Stomach (tissue), 4 donors: ENCODE measurements at regions not wholly inside any gene's neighbourhood (a gene's known extent, or its start where the extent isn't known, plus 50 kb on each side); places are given as distances from the start of the nearest gene placed in this dataset.

Source experiments
- EP300 ChIP-seq: sonication (generic); formaldehyde crosslinking; IDR thresholded peaks from one replicate; pipeline ENCODE4 v1.6.1; 2017; ENCODE audit warnings: antibody characterized with exemption
- POLR2A ChIP-seq, 4 donors: fragments of 450-650 bp; IDR thresholded peaks; one replicate each; pipeline ENCODE4 v1.6.1; 2016; ENCODE audit warnings: antibody characterized with exemption in 4 of 4, control low read depth in 2 of 4, mild to moderate bottlenecking in 1 of 4, moderate library complexity in 1 of 4
- POLR2AphosphoS5 ChIP-seq, 3 donors: sonication (generic); formaldehyde crosslinking; IDR thresholded peaks; one replicate each; pipeline ENCODE4 v1.6.1; 2016; ENCODE audit warnings: antibody characterized with exemption in 3 of 3
- TF ChIP-seq, protein P1 (sequence below), 7 experiments: fragments of 450-650 bp in 4 of 7; fragments of 200-600 bp in 3 of 7; sonication (generic) in 3 of 7; IDR thresholded peaks; one replicate each; pipeline ENCODE4 v1.5.1; 2016 to 2019; ENCODE audit warnings: antibody characterized with exemption in 7 of 7, control low read depth in 2 of 7, mild to moderate bottlenecking in 1 of 7

DNA sequence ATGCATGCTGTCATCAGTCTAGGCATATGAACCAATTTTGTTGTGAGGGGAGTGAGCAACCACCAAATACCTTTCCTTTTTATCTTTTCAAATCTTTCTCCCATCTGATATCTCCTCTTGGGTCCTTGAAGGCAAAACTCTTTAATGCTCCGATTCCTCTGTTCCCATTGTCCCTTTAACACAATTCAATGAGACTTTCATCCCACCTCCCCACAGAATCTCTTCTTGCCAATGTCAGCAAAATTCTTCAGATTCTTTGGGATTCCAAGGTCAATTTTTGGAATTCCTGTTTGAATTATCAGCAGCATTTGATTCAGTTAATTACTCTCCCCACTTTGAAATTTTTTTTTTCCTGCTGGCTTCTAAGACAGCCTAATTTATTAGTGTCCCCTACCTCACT, 232.7 kb downstream of the COX7B2 start:
- TF ChIP-seq POLR2A (IDR thresholded peaks at IDR 0.05) (no peak), EP300 (no peak), POLR2AphosphoS5 (IDR thresholded peaks at IDR 0.05) (no peak)
- TF ChIP-seq, protein P1, sequence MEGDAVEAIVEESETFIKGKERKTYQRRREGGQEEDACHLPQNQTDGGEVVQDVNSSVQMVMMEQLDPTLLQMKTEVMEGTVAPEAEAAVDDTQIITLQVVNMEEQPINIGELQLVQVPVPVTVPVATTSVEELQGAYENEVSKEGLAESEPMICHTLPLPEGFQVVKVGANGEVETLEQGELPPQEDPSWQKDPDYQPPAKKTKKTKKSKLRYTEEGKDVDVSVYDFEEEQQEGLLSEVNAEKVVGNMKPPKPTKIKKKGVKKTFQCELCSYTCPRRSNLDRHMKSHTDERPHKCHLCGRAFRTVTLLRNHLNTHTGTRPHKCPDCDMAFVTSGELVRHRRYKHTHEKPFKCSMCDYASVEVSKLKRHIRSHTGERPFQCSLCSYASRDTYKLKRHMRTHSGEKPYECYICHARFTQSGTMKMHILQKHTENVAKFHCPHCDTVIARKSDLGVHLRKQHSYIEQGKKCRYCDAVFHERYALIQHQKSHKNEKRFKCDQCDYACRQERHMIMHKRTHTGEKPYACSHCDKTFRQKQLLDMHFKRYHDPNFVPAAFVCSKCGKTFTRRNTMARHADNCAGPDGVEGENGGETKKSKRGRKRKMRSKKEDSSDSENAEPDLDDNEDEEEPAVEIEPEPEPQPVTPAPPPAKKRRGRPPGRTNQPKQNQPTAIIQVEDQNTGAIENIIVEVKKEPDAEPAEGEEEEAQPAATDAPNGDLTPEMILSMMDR (IDR thresholded peaks at IDR 0.05), result no peak
